SJCRH30 (cell line): ENCODE measurements at regions not wholly inside any gene's neighbourhood (a gene's known extent, or its start where the extent isn't known, plus 50 kb on each side); places are given as distances from the start of the nearest gene placed in this dataset.

Source experiments
- DNase-seq, 2 experiments: peaks; one replicate each; pipeline ENCODE4 v3.0.0-alpha.2; 2015 to 2020
- H3K27ac ChIP-seq: fragments of 250-450 bp; sonication (Bioruptor Pico); 2 replicates; pipeline ENCODE4 v1.5.1; 2020; ENCODE audit warnings: mild to moderate bottlenecking, moderate library complexity
- H3K27me3 ChIP-seq: fragments of 250-450 bp; sonication (Bioruptor Pico); 2 replicates; pipeline ENCODE4 v1.5.1; 2020; ENCODE audit warnings: mild to moderate bottlenecking, moderate library complexity
- H3K36me3 ChIP-seq: fragments of 250-450 bp; sonication (Bioruptor Pico); 2 replicates; pipeline ENCODE4 v1.5.1; 2020; ENCODE audit warnings: mild to moderate bottlenecking, moderate library complexity
- H3K4me1 ChIP-seq: fragments of 250-450 bp; sonication (Bioruptor Pico); 2 replicates; pipeline ENCODE4 v1.5.1; 2020; ENCODE audit warnings: mild to moderate bottlenecking, moderate library complexity
- H3K4me3 ChIP-seq: fragments of 250-450 bp; sonication (Bioruptor Pico); 2 replicates; pipeline ENCODE4 v1.5.1; 2020; ENCODE audit warnings: mild to moderate bottlenecking, moderate library complexity
- H3K9me3 ChIP-seq: fragments of 250-450 bp; sonication (Bioruptor Pico); replicated peaks from 2 replicates; pipeline ENCODE4 v1.5.1; 2020; ENCODE audit warnings: mild to moderate bottlenecking, moderate library complexity

- no peaks in the 10 kb centered on the region for H3K9me3 ChIP-seq
- H3K27me3 ChIP-seq = no peaks in the 10 kb centered on the region
- no peak overlapping the region for H3K4me3 ChIP-seq
- DNase-seq = peak; percentile 28 to 47
- no peaks in the 10 kb centered on the region for H3K36me3 ChIP-seq
- H3K4me1 ChIP-seq = no peaks in the 10 kb centered on the region
- no peak overlapping the region for H3K27ac ChIP-seq
Observed at GRCh38 chr3:66582721-66583423, 82.0 kb upstream of the LRIG1 start.

GRCh38 chr3:66583424-66584040, 82.7 kb upstream of the LRIG1 start:
- H3K27me3 ChIP-seq = no peaks in the 10 kb centered on the region
- no peaks in the 10 kb centered on the region for H3K4me1 ChIP-seq
- H3K9me3 ChIP-seq = no peaks in the 10 kb centered on the region
- DNase-seq = no peak
- H3K27ac ChIP-seq = no peak overlapping the region
- no peaks in the 10 kb centered on the region for H3K36me3 ChIP-seq
- no peak overlapping the region for H3K4me3 ChIP-seq

- H3K36me3 ChIP-seq = no peaks in the 10 kb centered on the region
- H3K4me1 ChIP-seq = no peaks in the 10 kb centered on the region
- H3K9me3 ChIP-seq = no peaks in the 10 kb centered on the region
- no peak overlapping the region for H3K27ac ChIP-seq
- no peak overlapping the region for H3K4me3 ChIP-seq
- DNase-seq = no peak
- no peaks in the 10 kb centered on the region for H3K27me3 ChIP-seq
Observed at GRCh38 chr3:66585520-66586095, 84.8 kb upstream of the LRIG1 start.

GRCh38 chr3:66586853-66587252, 86.0 kb upstream of the LRIG1 start:
- Histone ChIP-seq H3K36me3 (no peaks in the 10 kb centered on the region), H3K4me3 (no peak overlapping the region), H3K4me1 (peaks cover 9% of the 10 kb centered on the region), H3K9me3 (no peaks in the 10 kb centered on the region), H3K27me3 (no peaks in the 10 kb centered on the region), H3K27ac (no peak overlapping the region)
- DNase-seq = no peak

GRCh38 chr3:66588340-66588847, 87.6 kb upstream of the LRIG1 start:
- no peak for DNase-seq
- Histone ChIP-seq H3K4me1 (peaks cover 15% of the 10 kb centered on the region), H3K36me3 (no peaks in the 10 kb centered on the region), H3K4me3 (no peak overlapping the region), H3K27ac (no peak overlapping the region), H3K27me3 (no peaks in the 10 kb centered on the region), H3K9me3 (no peaks in the 10 kb centered on the region)

- H3K4me3 ChIP-seq = peak overlapping the region; percentile 45
- H3K4me1 ChIP-seq = peaks cover 37% of the 10 kb centered on the region
- H3K9me3 ChIP-seq = no peaks in the 10 kb centered on the region
- H3K27me3 ChIP-seq = no peaks in the 10 kb centered on the region
- H3K36me3 ChIP-seq = no peaks in the 10 kb centered on the region
- peak overlapping the region; percentile 96 for H3K27ac ChIP-seq
- DNase-seq = peak; percentile 54 to 80
Observed at GRCh38 chr3:66592016-66592761, 91.4 kb upstream of the LRIG1 start.

- Histone ChIP-seq H3K4me3 (peak overlapping the region; percentile 45), H3K27ac (peak overlapping the region; percentile 96), H3K4me1 (peaks cover 46% of the 10 kb centered on the region), H3K9me3 (no peaks in the 10 kb centered on the region), H3K27me3 (no peaks in the 10 kb centered on the region), H3K36me3 (no peaks in the 10 kb centered on the region)
- peak; percentile 77 to 93 for DNase-seq
Observed at GRCh38 chr3:66592927-66593625, 92.3 kb upstream of the LRIG1 start.

GRCh38 chr3:66593978-66594377, 93.2 kb upstream of the LRIG1 start:
- H3K27me3 ChIP-seq = no peaks in the 10 kb centered on the region
- no peaks in the 10 kb centered on the region for H3K9me3 ChIP-seq
- H3K27ac ChIP-seq = peak overlapping the region; percentile 96
- peak in 1 of 2 experiments; percentile 45 for DNase-seq
- no peaks in the 10 kb centered on the region for H3K36me3 ChIP-seq
- no peak overlapping the region for H3K4me3 ChIP-seq
- peaks cover 55% of the 10 kb centered on the region for H3K4me1 ChIP-seq

- H3K27ac ChIP-seq = peak overlapping the region; percentile 82
- H3K27me3 ChIP-seq = no peaks in the 10 kb centered on the region
- H3K36me3 ChIP-seq = no peaks in the 10 kb centered on the region
- H3K9me3 ChIP-seq = no peaks in the 10 kb centered on the region
- H3K4me1 ChIP-seq = peaks cover 45% of the 10 kb centered on the region
- H3K4me3 ChIP-seq = no peak overlapping the region
- DNase-seq = peak; percentile 38 to 60
Observed at GRCh38 chr3:66597308-66597863, 96.6 kb upstream of the LRIG1 start.

GRCh38 chr3:66598168-66598567, 97.3 kb upstream of the LRIG1 start:
- H3K27me3 ChIP-seq = no peaks in the 10 kb centered on the region
- no peak overlapping the region for H3K4me3 ChIP-seq
- DNase-seq = peak; percentile 56 to 75
- peak overlapping the region; percentile 82 for H3K27ac ChIP-seq
- H3K9me3 ChIP-seq = no peaks in the 10 kb centered on the region
- peaks cover 46% of the 10 kb centered on the region for H3K4me1 ChIP-seq
- H3K36me3 ChIP-seq = no peaks in the 10 kb centered on the region

- Histone ChIP-seq H3K27me3 (no peaks in the 10 kb centered on the region), H3K36me3 (no peaks in the 10 kb centered on the region), H3K9me3 (no peaks in the 10 kb centered on the region), H3K4me1 (peaks cover 36% of the 10 kb centered on the region), H3K27ac (no peak overlapping the region), H3K4me3 (no peak overlapping the region)
- DNase-seq = no peak
Observed at GRCh38 chr3:66602237-66602636, 101.4 kb upstream of the LRIG1 start.

- Histone ChIP-seq H3K4me3 (no peak overlapping the region), H3K36me3 (no peaks in the 10 kb centered on the region), H3K9me3 (no peaks in the 10 kb centered on the region), H3K27ac (no peak overlapping the region), H3K4me1 (peaks cover 31% of the 10 kb centered on the region), H3K27me3 (no peaks in the 10 kb centered on the region)
- DNase-seq = no peak
Observed at GRCh38 chr3:66602691-66603090, 101.9 kb upstream of the LRIG1 start.

- H3K4me3 ChIP-seq = no peak overlapping the region
- H3K36me3 ChIP-seq = no peaks in the 10 kb centered on the region
- H3K27ac ChIP-seq = no peak overlapping the region
- DNase-seq = no peak
- H3K9me3 ChIP-seq = no peaks in the 10 kb centered on the region
- no peaks in the 10 kb centered on the region for H3K27me3 ChIP-seq
- H3K4me1 ChIP-seq = peaks cover 26% of the 10 kb centered on the region
Observed at GRCh38 chr3:66603151-66603611, 102.4 kb upstream of the LRIG1 start.

GRCh38 chr3:66604481-66604880, 103.7 kb upstream of the LRIG1 start:
- H3K27ac ChIP-seq = no peak overlapping the region
- H3K27me3 ChIP-seq = no peaks in the 10 kb centered on the region
- H3K9me3 ChIP-seq = no peaks in the 10 kb centered on the region
- no peak overlapping the region for H3K4me3 ChIP-seq
- peaks cover 26% of the 10 kb centered on the region for H3K4me1 ChIP-seq
- DNase-seq = no peak
- H3K36me3 ChIP-seq = no peaks in the 10 kb centered on the region
